HFF-Myc (cell line): ENCODE measurements at regions not wholly inside any gene's neighbourhood (a gene's known extent, or its start where the extent isn't known, plus 50 kb on each side); places are given as distances from the start of the nearest gene placed in this dataset.
"Not testable (repeated sequence)": the region's sequence is repeated elsewhere in the genome, so short reads cannot be mapped to it uniquely, and the experiment has no call there.

ENCODE experiments used
- DNase-seq: peaks from one replicate; pipeline ENCODE4 v3.0.0-alpha.2; 2011; ENCODE audit warnings: low read depth; ENCODE audit errors: extremely low read depth
- H3K4me3 ChIP-seq: replicated peaks from 2 replicates; pipeline ENCODE4 v1.5.1; 2011; ENCODE audit warnings: low read depth, mild to moderate bottlenecking, control low read depth, low read length
- CTCF ChIP-seq: IDR thresholded peaks from 2 replicates; pipeline ENCODE4 v1.5.1; 2012; ENCODE audit warnings: mild to moderate bottlenecking, low read depth, low read length, control low read depth; ENCODE audit errors: missing control alignments

- no peak for DNase-seq
- H3K4me3 ChIP-seq = no peak overlapping the region
- TF ChIP-seq CTCF = no peak
Measured at GRCh38 chr10:29703271-29703670, 68.5 kb upstream of the SVIL start.

GRCh38 chr10:29702273-29703164 lies 67.7 kb upstream of the SVIL start:
- no peak overlapping the region for H3K4me3 ChIP-seq
- TF ChIP-seq CTCF = no peak
- no peak for DNase-seq

- no peak for TF ChIP-seq CTCF
- DNase-seq = no peak
- H3K4me3 ChIP-seq = no peak overlapping the region
Measured at GRCh38 chr10:29701306-29701705, 66.5 kb upstream of the SVIL start.

GRCh38 chr10:29699621-29700020 lies 64.8 kb upstream of the SVIL start:
- DNase-seq = no peak
- no peak for TF ChIP-seq CTCF
- no peak overlapping the region for H3K4me3 ChIP-seq

- TF ChIP-seq CTCF = no peak
- no peak for DNase-seq
- no peak overlapping the region for H3K4me3 ChIP-seq
Measured at GRCh38 chr10:29698773-29699490, 64.2 kb upstream of the SVIL start.

GRCh38 chr10:29696581-29696980 lies 61.8 kb upstream of the SVIL start:
- not testable (repeated sequence) for H3K4me3 ChIP-seq, DNase-seq

- TF ChIP-seq CTCF = no peak
- no peak for DNase-seq
- no peak overlapping the region for H3K4me3 ChIP-seq
Measured at GRCh38 chr10:29694121-29694520, 59.4 kb upstream of the SVIL start.
